ENCODE measurements at regions not wholly inside any gene's neighbourhood (a gene's known extent, or its start where the extent isn't known, plus 50 kb on each side); places are given as distances from the start of the nearest gene placed in this dataset.

GRCh38 chr3:72560846-72561675 lies 287.2 kb downstream of the SHQ1 start:
- FAIRE-seq, result no peak

GRCh38 chr3:72559385-72559784 lies 288.9 kb downstream of the SHQ1 start:
- no peak for FAIRE-seq

GRCh38 chr3:72558001-72558400 lies 290.2 kb downstream of the SHQ1 start:
- no peak for FAIRE-seq

- no peak for FAIRE-seq
Observed at GRCh38 chr3:72555714-72556113, 292.5 kb downstream of the SHQ1 start.

DNA sequence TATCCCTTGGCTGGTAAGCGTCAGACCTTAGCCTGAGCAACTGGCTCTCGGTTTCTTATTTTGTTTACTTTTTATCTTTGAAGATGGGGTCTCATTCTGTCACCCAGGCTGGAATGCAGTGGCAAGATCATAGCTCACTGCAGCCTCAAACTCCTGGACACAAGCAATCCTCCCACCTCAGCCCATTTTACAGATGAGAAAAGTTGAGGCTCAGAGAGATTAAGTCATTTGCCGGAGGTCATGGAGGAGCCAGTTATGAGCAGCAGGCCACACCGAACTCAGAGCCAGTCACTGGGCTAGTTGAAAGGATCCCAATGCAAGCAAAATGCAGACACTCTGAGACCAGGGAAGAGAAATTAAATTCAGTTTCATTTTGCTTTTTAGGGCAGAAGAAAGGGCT lies 293.6 kb downstream of the SHQ1 start:
- FAIRE-seq, result no peak

- no peak for FAIRE-seq
Observed at GRCh38 chr3:72553298-72553697, 294.9 kb downstream of the SHQ1 start.

GRCh38 chr3:72550582-72551262 lies 297.5 kb downstream of the SHQ1 start:
- no peak for FAIRE-seq

DNA sequence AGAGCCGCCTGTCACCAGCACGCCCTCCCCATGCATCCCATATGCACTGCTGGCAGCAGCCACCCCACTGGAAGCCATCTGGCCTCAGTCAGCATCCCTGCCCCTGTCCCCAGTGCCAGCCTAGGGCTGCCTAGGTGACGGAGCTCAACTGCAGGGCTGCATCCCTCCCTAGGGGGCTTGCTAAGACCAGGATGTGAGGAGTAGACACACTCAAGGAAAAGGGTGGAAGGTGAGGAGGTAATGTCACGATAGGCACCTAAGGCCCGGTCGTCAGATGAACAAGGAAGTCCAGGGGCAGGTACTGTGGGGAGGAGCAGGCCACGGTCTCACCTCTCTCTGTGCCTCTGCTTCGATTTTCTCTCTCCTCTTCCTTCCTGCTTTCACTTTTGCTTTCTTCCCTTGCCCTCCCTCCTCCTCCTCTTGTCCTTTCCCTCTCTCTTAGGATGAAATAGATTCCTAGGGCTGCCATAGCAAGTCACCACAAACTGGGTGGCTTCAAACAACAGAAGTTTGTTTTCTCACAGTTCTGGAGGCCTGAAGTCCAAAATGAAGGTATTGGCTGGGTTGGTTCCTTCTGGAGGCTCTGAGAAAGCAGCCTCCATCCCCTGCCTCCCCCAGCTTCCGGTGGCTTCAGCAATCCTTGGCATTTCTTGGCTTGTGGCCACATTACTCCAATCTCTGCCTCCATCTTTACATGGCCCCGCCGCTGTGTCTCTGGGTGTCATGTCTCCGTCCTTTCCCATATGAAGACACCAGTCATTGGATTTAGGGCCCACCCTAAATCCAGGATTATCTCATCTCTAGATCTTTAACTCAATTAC lies 298.3 kb downstream of the SHQ1 start:
- no peak for FAIRE-seq

- no peak for FAIRE-seq
Observed at GRCh38 chr3:72548981-72549380, 299.3 kb downstream of the SHQ1 start.

GRCh38 chr3:72548461-72548860 lies 299.8 kb downstream of the SHQ1 start:
- FAIRE-seq, result no peak

DNA sequence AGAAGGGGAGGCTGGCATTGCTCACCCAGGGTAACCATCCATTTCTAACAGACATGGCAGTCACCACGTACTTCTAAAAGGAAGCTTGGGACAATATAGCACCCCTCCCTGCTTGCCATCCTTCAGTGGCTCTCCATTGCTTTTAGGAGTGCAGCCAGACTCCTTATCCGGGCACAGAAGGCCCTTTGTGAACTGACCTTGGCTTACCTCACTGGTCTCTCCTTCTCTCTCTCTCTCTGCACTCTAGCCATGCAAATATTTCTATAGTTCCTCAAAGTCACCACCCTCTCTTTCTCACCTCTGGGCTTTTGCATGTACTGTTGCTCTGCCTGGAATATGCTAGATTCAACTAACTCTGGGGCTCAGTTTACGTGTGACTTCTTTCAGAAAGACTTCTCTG lies 301.1 kb downstream of the SHQ1 start:
- FAIRE-seq, result no peak

- no peak for FAIRE-seq
Observed at GRCh38 chr3:72544239-72544638, 304.0 kb downstream of the SHQ1 start.

DNA sequence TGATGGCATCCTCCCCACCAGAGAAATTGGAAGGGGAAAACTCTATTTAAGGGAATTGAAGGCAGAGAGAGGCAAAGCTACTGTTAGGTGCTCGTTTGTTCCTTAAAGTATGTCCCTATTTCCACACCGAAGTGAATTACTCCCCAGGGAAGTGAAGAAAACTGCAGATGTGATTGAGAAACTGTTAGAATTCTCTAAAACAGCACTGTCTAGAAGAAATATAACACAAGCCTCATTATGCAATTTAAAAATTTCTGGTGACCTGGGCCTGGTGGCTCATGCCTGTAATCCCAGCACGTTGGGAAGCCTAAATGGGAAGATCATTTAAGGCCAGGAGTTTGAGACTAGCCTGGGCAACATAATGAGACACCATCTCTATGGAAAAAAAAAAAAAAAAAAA lies 305.0 kb downstream of the SHQ1 start:
- FAIRE-seq, result no peak

- no peak for FAIRE-seq
Observed at GRCh38 chr3:72542781-72543180, 305.5 kb downstream of the SHQ1 start.

DNA sequence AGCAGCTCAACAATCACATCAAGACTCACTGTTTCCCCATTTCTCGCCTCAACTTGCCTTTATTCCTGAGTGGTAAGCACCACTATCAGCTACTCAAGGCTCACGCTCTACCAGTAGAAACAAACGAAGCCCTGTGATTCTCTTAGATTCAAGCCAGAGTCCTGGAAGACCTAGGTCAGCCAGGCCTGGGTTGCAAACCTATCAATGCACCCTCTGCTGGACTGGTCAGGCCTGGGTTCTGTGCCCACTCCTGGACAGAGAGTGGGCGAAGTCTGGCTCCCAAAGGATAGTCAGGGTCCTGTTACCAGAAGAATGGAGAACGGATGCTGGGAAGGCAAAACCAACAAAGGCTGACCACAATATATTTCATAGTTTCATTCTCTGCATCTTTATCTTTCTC lies 308.4 kb downstream of the SHQ1 start:
- FAIRE-seq, result no peak

DNA sequence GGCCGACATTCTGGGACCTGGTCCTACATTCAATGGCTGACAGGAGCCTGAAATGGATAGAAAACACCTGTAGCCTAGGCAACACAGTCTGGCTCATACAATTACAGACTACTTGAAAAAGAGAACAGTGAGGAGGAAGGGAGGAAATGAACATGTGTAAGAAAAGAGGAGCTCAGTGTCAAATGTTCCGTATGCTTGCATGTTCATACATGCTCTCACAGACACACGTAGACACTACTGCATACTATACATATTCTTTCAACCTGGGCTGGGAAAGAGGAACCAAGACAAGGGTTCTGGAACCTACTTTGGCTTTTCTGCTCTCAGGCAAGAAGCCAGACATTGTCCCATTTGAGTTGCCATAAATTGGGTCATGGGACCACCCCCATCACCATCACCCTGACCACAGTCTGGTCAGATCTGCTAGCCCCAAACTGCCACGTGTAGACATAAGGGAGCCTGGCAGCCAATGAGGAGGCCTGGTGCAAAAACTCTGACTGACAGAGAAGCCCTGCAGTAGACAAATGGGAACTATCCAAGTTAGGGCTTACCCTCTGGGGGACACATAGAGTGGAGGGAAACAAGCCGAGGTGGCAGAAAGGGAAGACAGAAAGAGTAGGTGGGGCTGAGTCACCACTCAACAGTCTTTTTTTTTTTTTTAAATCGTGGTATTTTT lies 310.0 kb downstream of the SHQ1 start:
- no peak for FAIRE-seq

GRCh38 chr3:72537448-72537847 lies 310.8 kb downstream of the SHQ1 start:
- no peak for FAIRE-seq

- no peak for FAIRE-seq
Observed at GRCh38 chr3:72536878-72537267, 311.4 kb downstream of the SHQ1 start.

DNA sequence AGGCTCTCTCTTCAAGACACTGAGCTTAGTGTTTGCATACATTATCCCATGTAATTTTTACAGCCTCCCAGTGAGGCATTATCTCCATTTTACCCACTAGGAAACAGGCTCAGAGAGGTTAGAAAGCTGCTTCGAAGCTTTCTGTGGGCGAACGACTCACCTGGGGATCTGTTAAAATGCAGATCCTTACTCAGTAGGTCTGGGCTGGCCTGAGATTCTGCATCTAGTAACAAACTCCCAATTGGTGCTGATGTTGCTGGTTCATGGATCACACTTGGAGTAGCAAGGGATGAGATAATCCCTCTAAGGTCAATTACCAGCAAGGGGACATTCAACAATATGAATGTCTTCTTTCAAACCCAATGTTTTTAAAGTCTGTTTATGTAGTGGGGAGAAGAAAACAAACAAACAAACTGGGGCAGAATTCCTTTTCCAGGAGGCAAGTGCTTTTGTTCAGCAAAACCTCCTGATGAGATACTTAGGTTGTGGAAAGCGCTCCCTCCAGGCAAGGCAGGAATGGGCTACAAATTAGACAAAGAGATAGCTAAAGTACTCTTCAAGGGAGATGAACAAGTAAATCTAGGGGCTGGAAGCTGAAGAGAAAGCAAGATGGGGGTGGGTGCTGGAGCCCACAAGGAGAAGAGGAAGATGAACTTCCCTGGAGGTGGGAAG lies 311.9 kb downstream of the SHQ1 start:
- no peak for FAIRE-seq

GRCh38 chr3:72535772-72536171 lies 312.5 kb downstream of the SHQ1 start:
- no peak for FAIRE-seq

DNA sequence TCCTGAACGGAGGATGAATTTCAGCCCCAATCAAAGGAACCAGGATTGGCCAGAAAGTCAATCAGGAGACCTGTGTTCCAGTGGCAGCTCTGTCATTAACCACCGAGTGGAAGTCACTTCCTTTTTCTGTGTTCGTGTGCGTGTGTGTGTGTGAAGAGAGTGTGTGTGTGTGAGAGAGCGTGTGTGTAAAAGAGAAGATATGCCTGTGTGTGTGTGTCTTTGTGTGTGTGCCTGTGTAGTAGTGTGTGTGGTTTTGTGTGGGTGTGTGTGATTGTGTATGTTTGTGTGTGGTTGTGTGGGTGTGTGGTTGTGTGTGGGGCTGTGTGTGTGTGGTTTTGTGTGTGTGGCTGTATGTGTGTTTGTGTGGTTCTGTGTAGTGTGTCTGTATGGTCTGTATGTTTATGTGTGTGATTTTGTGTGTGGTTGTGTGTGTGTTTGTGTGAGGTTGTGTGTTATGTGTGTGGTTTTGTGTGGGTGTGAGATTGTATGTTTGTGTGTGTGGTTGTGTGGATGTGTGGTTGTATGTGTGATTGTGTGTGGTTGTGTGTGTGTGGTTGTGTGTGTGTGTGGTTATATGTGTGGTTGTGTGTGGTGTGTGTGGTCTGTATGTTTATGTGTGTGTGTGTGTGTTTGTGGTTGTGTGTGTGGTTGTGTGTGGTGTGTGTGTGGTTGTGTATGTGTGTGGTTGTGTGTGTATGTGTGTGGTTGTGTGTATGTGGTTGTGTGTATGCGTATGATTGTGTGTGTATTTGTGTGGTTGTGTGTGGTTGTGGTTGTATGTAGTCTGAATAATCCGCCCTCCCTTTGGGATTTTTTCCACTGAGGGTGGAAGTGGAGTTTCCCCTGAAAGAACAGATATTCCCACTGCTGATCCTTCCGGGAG lies 314.4 kb downstream of the SHQ1 start:
- FAIRE-seq, result no peak
